Chondrocyte (in vitro differentiated cells): ENCODE measurements at regions not wholly inside any gene's neighbourhood (a gene's known extent, or its start where the extent isn't known, plus 50 kb on each side); places are given as distances from the start of the nearest gene placed in this dataset.
A peak's percentile ranks its signal among the peaks of the same experiment; 100 is the strongest.

Experiments used
- DNase-seq: peaks from one replicate; pipeline ENCODE4 v3.0.0; 2021; ENCODE audit warnings: mixed read lengths, low spot score
- H3K27ac Mint-ChIP-seq: one replicate; pipeline ENCODE4 v1.8.0; 2021; ENCODE audit warnings: mild to moderate bottlenecking, moderate library complexity, mixed read lengths; ENCODE audit not compliant: unreplicated experiment
- H3K27me3 Mint-ChIP-seq: 2 replicates; pipeline ENCODE4 v1.8.0; 2021; ENCODE audit warnings: low read depth, mixed read lengths
- H3K36me3 Mint-ChIP-seq: 2 replicates; pipeline ENCODE4 v1.8.0; 2021; ENCODE audit warnings: low read depth, mixed read lengths
- H3K4me1 Mint-ChIP-seq: 2 replicates; pipeline ENCODE4 v1.8.0; 2021; ENCODE audit warnings: low read depth, mild to moderate bottlenecking, mixed read lengths
- H3K4me3 Mint-ChIP-seq: one replicate; pipeline ENCODE4 v1.8.0; 2021; ENCODE audit warnings: mild to moderate bottlenecking, moderate library complexity, mixed read lengths; ENCODE audit not compliant: unreplicated experiment
- H3K9me3 Mint-ChIP-seq: 2 replicates; pipeline ENCODE4 v1.8.0; 2021; ENCODE audit warnings: low read depth, mixed read lengths
- TF ChIP-seq, protein P1 (sequence below): fragments of 200-600 bp; sonication (generic); IDR thresholded peaks from 2 replicates; pipeline ENCODE4 v1.5.0; 2021; ENCODE audit warnings: antibody characterized with exemption, mild to moderate bottlenecking, moderate library complexity

- peak overlapping the region; percentile 77 for H3K27ac Mint-ChIP-seq
- no peak for DNase-seq
Observed at GRCh38 chr3:41120460-41120859, 78.8 kb upstream of the CTNNB1 start.

GRCh38 chr3:41125258-41125657 lies 74.0 kb upstream of the CTNNB1 start:
- TF ChIP-seq, protein P1, sequence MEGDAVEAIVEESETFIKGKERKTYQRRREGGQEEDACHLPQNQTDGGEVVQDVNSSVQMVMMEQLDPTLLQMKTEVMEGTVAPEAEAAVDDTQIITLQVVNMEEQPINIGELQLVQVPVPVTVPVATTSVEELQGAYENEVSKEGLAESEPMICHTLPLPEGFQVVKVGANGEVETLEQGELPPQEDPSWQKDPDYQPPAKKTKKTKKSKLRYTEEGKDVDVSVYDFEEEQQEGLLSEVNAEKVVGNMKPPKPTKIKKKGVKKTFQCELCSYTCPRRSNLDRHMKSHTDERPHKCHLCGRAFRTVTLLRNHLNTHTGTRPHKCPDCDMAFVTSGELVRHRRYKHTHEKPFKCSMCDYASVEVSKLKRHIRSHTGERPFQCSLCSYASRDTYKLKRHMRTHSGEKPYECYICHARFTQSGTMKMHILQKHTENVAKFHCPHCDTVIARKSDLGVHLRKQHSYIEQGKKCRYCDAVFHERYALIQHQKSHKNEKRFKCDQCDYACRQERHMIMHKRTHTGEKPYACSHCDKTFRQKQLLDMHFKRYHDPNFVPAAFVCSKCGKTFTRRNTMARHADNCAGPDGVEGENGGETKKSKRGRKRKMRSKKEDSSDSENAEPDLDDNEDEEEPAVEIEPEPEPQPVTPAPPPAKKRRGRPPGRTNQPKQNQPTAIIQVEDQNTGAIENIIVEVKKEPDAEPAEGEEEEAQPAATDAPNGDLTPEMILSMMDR = no peak
- Mint-ChIP-seq H3K4me3 (no peak overlapping the region), H3K27me3 (no peaks in the 10 kb centered on the region), H3K4me1 (peaks cover 14% of the 10 kb centered on the region), H3K36me3 (peaks cover 7% of the 10 kb centered on the region), H3K27ac (no peak overlapping the region), H3K9me3 (peaks cover 23% of the 10 kb centered on the region)
- no peak for DNase-seq

More at GRCh38 chr3:41120460-41120859, 78.8 kb upstream of the CTNNB1 start:
- peaks cover 2% of the 10 kb centered on the region for H3K36me3 Mint-ChIP-seq
- no peaks in the 10 kb centered on the region for H3K27me3 Mint-ChIP-seq
- no peak overlapping the region for H3K4me3 Mint-ChIP-seq
- TF ChIP-seq, protein P1 = no peak
- peaks cover 5% of the 10 kb centered on the region for H3K9me3 Mint-ChIP-seq
- H3K4me1 Mint-ChIP-seq = peaks cover 45% of the 10 kb centered on the region

DNA sequence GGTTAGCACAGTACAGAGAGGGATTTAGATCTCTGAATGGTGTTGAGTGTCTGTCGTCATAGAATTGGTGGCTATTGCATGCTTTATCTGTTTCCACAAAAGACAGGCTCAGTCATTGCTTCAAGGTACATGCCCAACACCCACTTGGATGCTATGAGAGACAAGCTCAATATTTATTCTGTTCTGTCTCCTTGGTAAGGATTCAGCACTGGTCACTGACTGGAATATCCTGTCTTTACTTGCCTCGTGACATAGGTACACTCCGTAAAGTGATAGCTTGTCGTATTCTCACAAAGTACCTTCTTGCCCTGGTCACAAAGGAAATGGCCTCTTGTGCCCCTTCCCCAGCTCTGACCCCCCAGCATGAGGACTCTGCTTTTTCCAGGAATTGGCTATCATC lies 72.8 kb upstream of the CTNNB1 start:
- Mint-ChIP-seq H3K4me1 (peaks cover 11% of the 10 kb centered on the region), H3K4me3 (no peak overlapping the region), H3K27me3 (no peaks in the 10 kb centered on the region), H3K27ac (no peak overlapping the region), H3K9me3 (peaks cover 29% of the 10 kb centered on the region), H3K36me3 (peaks cover 7% of the 10 kb centered on the region)
- TF ChIP-seq, protein P1 = no peak
- DNase-seq = no peak

- TF ChIP-seq, protein P1 = no peak
- Mint-ChIP-seq H3K27ac (no peak overlapping the region), H3K4me1 (peaks cover 16% of the 10 kb centered on the region), H3K4me3 (no peak overlapping the region), H3K9me3 (peaks cover 29% of the 10 kb centered on the region), H3K27me3 (no peaks in the 10 kb centered on the region), H3K36me3 (peaks cover 7% of the 10 kb centered on the region)
- no peak for DNase-seq
Observed at GRCh38 chr3:41126961-41127360, 72.3 kb upstream of the CTNNB1 start.

DNA sequence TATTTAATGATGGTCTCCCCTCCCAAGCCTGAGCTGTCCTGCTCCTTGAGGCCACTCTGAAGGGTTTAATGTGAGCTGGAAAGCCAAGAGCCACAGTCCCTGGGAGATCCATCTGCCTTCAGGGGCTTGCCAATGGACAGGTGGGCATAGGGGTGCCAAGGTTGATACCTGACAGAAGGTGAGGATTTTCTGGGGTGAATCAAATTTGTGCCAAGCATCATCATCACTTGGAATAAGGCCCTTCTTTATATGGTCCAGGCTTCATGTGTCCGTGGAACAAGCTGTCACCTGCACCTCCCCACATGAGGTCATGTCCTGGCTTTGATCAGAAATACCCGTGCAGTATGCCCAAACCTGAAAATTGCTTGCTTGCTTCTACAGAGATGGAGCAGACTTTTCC lies 71.9 kb upstream of the CTNNB1 start:
- H3K4me1 Mint-ChIP-seq = peaks cover 17% of the 10 kb centered on the region

More for the DNA sequence above, 71.9 kb upstream of the CTNNB1 start:
- TF ChIP-seq, protein P1 = no peak
- H3K9me3 Mint-ChIP-seq = peaks cover 29% of the 10 kb centered on the region
- no peaks in the 10 kb centered on the region for H3K27me3 Mint-ChIP-seq
- no peak for DNase-seq
- no peak overlapping the region for H3K27ac Mint-ChIP-seq
- H3K4me3 Mint-ChIP-seq = no peak overlapping the region
- peaks cover 7% of the 10 kb centered on the region for H3K36me3 Mint-ChIP-seq
